ENCODE measurements at regions not wholly inside any gene's neighbourhood (a gene's known extent, or its start where the extent isn't known, plus 50 kb on each side); places are given as distances from the start of the nearest gene placed in this dataset.

GRCh38 chr1:172900376-172900997 lies 150.3 kb downstream of the TNFSF18 start:
- TF ChIP-seq CTCF (IDR thresholded peaks at IDR 0.05 in 2 of 3, conservative IDR thresholded peaks at IDR 0.05 in 1 of 3; ENCODE audit: borderline replicate concordance in 1 of 3, insufficient read depth in 1 of 3, low read depth in 2 of 3, low read length in 2 of 3) (no peak), POLR2A (IDR thresholded peaks at IDR 0.05; ENCODE audit: borderline replicate concordance, extremely low read depth, insufficient read depth, insufficient read length) (no peak), SP1 (IDR thresholded peaks at IDR 0.05; ENCODE audit: low read depth) (no peak), MAX (IDR thresholded peaks at IDR 0.05) (no peak), EGR1 (IDR thresholded peaks at IDR 0.05; ENCODE audit: low read depth) (no peak), ZFX (IDR thresholded peaks at IDR 0.05) (no peak), POLR2AphosphoS5 (IDR thresholded peaks at IDR 0.05; ENCODE audit: low read depth, low read length) (no peak)
